Neural progenitor cell (in vitro differentiated cells): ENCODE measurements at regions not wholly inside any gene's neighbourhood (a gene's known extent, or its start where the extent isn't known, plus 50 kb on each side); places are given as distances from the start of the nearest gene placed in this dataset.

Experiments
- CTCF ChIP-seq: fragments of 200-600 bp; sonication (generic); IDR thresholded peaks from 2 replicates; pipeline ENCODE4 v1.5.1; 2017; ENCODE audit warnings: antibody characterized with exemption, mild to moderate bottlenecking
- EZH2 ChIP-seq: fragments of 200-600 bp; sonication (generic); IDR thresholded peaks from 2 replicates; pipeline ENCODE4 v1.6.1; 2017; ENCODE audit warnings: antibody characterized with exemption, mild to moderate bottlenecking, moderate library complexity

- TF ChIP-seq CTCF (no peak), EZH2 (no peak)
These were observed 148.8 kb upstream of the BMP4 start for GRCh38 chr14:54105406-54105805.
